HL-60 (cell line): ENCODE measurements at regions not wholly inside any gene's neighbourhood (a gene's known extent, or its start where the extent isn't known, plus 50 kb on each side); places are given as distances from the start of the nearest gene placed in this dataset.

Source experiments
- DNase-seq, 2 experiments: peaks; one replicate each; pipeline ENCODE4 v3.0.0-alpha.2; 2010 to 2020; ENCODE audit warnings: low read depth in 1 of 2, low spot score in 1 of 2
- H3K27ac ChIP-seq: fragments of 250-450 bp; sonication (Bioruptor Pico); replicated peaks from 2 replicates; pipeline ENCODE4 v1.5.1; 2020; ENCODE audit warnings: mild to moderate bottlenecking, moderate library complexity
- H3K27me3 ChIP-seq: fragments of 250-450 bp; sonication (Bioruptor Pico); 2 replicates; pipeline ENCODE4 v1.5.1; 2021; ENCODE audit warnings: mild to moderate bottlenecking, moderate library complexity; ENCODE audit not compliant: insufficient read depth, poor library complexity, severe bottlenecking
- H3K4me3 ChIP-seq: replicated peaks from 2 replicates; pipeline ENCODE4 v1.5.1; 2011; ENCODE audit warnings: mild to moderate bottlenecking, control low read depth, low read length; ENCODE audit not compliant: insufficient read depth
- CTCF ChIP-seq: IDR thresholded peaks from one replicate; pipeline ENCODE4 v1.5.1; 2011; ENCODE audit warnings: low read length, control low read depth, inconsistent platforms; ENCODE audit not compliant: insufficient read depth
- GABPA ChIP-seq: IDR thresholded peaks from 2 replicates; pipeline ENCODE4 v1.6.1; 2012; ENCODE audit warnings: low read depth
- POLR2AphosphoS5 ChIP-seq: IDR thresholded peaks from 2 replicates; pipeline ENCODE4 v1.6.1; 2012; ENCODE audit warnings: low read depth
- SPI1 ChIP-seq: IDR thresholded peaks from 2 replicates; pipeline ENCODE4 v1.6.1; 2012; ENCODE audit warnings: low read depth, mild to moderate bottlenecking, borderline replicate concordance
- TF ChIP-seq, protein P1 (sequence below): IDR thresholded peaks from 2 replicates; pipeline ENCODE4 v1.6.1; 2012; ENCODE audit warnings: low read depth; ENCODE audit not compliant: insufficient replicate concordance

GRCh38 chr2:123463886-123464285 lies 561.2 kb upstream of the CNTNAP5 start:
- no peak for DNase-seq
- no peak overlapping the region for H3K4me3 ChIP-seq
- TF ChIP-seq POLR2AphosphoS5 = no peak
- no peak for TF ChIP-seq CTCF
- TF ChIP-seq, protein P1, sequence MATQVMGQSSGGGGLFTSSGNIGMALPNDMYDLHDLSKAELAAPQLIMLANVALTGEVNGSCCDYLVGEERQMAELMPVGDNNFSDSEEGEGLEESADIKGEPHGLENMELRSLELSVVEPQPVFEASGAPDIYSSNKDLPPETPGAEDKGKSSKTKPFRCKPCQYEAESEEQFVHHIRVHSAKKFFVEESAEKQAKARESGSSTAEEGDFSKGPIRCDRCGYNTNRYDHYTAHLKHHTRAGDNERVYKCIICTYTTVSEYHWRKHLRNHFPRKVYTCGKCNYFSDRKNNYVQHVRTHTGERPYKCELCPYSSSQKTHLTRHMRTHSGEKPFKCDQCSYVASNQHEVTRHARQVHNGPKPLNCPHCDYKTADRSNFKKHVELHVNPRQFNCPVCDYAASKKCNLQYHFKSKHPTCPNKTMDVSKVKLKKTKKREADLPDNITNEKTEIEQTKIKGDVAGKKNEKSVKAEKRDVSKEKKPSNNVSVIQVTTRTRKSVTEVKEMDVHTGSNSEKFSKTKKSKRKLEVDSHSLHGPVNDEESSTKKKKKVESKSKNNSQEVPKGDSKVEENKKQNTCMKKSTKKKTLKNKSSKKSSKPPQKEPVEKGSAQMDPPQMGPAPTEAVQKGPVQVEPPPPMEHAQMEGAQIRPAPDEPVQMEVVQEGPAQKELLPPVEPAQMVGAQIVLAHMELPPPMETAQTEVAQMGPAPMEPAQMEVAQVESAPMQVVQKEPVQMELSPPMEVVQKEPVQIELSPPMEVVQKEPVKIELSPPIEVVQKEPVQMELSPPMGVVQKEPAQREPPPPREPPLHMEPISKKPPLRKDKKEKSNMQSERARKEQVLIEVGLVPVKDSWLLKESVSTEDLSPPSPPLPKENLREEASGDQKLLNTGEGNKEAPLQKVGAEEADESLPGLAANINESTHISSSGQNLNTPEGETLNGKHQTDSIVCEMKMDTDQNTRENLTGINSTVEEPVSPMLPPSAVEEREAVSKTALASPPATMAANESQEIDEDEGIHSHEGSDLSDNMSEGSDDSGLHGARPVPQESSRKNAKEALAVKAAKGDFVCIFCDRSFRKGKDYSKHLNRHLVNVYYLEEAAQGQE = no peak
- TF ChIP-seq GABPA = no peak
- TF ChIP-seq SPI1 = no peak
- H3K27me3 ChIP-seq = no peaks in the 10 kb centered on the region
- no peak overlapping the region for H3K27ac ChIP-seq

- TF ChIP-seq CTCF = no peak
- TF ChIP-seq GABPA = no peak
- TF ChIP-seq, protein P1 = no peak
Observed at GRCh38 chr2:123468071-123468470, 557.0 kb upstream of the CNTNAP5 start.

GRCh38 chr2:123481406-123481805 lies 543.7 kb upstream of the CNTNAP5 start:
- H3K4me3 ChIP-seq = no peak overlapping the region
- TF ChIP-seq, protein P1 = no peak
- no peak for TF ChIP-seq CTCF
- TF ChIP-seq SPI1 = no peak
- no peak for TF ChIP-seq GABPA
- TF ChIP-seq POLR2AphosphoS5 = no peak
- H3K27ac ChIP-seq = no peak overlapping the region

More at GRCh38 chr2:123468071-123468470, 557.0 kb upstream of the CNTNAP5 start:
- Histone ChIP-seq H3K27me3 (no peaks in the 10 kb centered on the region), H3K4me3 (no peak overlapping the region), H3K27ac (no peak overlapping the region)
- no peak for DNase-seq

More at GRCh38 chr2:123481406-123481805, 543.7 kb upstream of the CNTNAP5 start:
- H3K27me3 ChIP-seq = no peaks in the 10 kb centered on the region
- no peak for DNase-seq
